BJ (cell line): ENCODE measurements at regions not wholly inside any gene's neighbourhood (a gene's known extent, or its start where the extent isn't known, plus 50 kb on each side); places are given as distances from the start of the nearest gene placed in this dataset.

Source experiments
- CTCF ChIA-PET: fragments of 350-600 bp; formaldehyde crosslinking; extraction: SDS; loops from one replicate; lab custom pipeline; 2021; ENCODE audit warnings: antibody characterized with exemption, inconsistent platforms; lab: Yijun Ruan, JAX
- POLR2A ChIA-PET: fragments of 300-600 bp; sonication (Branson Sonifier 250); formaldehyde crosslinking; extraction: SDS; loops from one replicate; lab custom pipeline; 2021; ENCODE audit warnings: antibody characterized with exemption; lab: Charles Lee
- DNase-seq: peaks from one replicate; pipeline ENCODE4 v3.0.0-alpha.2; 2011; ENCODE audit warnings: low read depth
- H3K27me3 ChIP-seq: 2 replicates; pipeline ENCODE4 v1.6.0; 2011; ENCODE audit warnings: low read length; ENCODE audit not compliant: control insufficient read depth, insufficient read depth
- H3K36me3 ChIP-seq: 2 replicates; pipeline ENCODE4 v1.5.1; 2011; ENCODE audit warnings: low read length; ENCODE audit not compliant: control insufficient read depth, insufficient read depth
- H3K4me3 ChIP-seq: 2 replicates; pipeline ENCODE4 v1.5.1; 2011; ENCODE audit warnings: low read depth, mild to moderate bottlenecking, control low read depth, low read length
- TF ChIP-seq, protein P1 (sequence below): IDR thresholded peaks from 2 replicates; pipeline ENCODE4 v1.5.1; 2011; ENCODE audit warnings: low read depth, mild to moderate bottlenecking, control low read depth, inconsistent platforms, low read length, moderate library complexity; ENCODE audit not compliant: insufficient read depth

DNA sequence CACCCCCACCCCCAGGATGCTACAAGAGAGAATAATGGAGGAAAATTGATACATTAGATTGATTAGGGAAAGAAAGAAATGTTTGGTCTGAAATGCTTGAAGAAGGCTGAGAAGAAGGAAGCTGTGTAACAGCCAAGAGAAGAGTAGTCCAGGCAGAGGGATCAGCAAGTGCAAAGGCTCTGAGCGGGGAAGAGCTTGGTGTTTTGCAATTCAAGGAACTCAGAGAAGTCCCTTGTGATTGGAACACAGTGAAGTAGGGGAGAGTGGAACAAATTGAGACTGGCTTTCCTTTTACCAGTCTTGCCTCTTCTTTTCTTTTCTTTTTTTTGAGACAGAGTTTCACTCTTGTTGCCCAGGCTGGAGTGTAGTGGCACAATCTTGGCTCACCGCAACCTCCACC, 76.6 kb upstream of the CHD6 start:
- Histone ChIP-seq H3K36me3 (no peaks in the 10 kb centered on the region), H3K4me3 (no peak overlapping the region), H3K27me3 (peaks cover 4% of the 10 kb centered on the region)
- TF ChIP-seq, protein P1, sequence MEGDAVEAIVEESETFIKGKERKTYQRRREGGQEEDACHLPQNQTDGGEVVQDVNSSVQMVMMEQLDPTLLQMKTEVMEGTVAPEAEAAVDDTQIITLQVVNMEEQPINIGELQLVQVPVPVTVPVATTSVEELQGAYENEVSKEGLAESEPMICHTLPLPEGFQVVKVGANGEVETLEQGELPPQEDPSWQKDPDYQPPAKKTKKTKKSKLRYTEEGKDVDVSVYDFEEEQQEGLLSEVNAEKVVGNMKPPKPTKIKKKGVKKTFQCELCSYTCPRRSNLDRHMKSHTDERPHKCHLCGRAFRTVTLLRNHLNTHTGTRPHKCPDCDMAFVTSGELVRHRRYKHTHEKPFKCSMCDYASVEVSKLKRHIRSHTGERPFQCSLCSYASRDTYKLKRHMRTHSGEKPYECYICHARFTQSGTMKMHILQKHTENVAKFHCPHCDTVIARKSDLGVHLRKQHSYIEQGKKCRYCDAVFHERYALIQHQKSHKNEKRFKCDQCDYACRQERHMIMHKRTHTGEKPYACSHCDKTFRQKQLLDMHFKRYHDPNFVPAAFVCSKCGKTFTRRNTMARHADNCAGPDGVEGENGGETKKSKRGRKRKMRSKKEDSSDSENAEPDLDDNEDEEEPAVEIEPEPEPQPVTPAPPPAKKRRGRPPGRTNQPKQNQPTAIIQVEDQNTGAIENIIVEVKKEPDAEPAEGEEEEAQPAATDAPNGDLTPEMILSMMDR: no peak
- CTCF ChIA-PET: interaction anchor here (1.1 kb wide), 1 partner anchor 11 kb away, joined by 3 read pairs; no protein-coding TSS in a partner anchor
- DNase-seq: no peak
- POLR2A ChIA-PET: no interaction called here

DNA sequence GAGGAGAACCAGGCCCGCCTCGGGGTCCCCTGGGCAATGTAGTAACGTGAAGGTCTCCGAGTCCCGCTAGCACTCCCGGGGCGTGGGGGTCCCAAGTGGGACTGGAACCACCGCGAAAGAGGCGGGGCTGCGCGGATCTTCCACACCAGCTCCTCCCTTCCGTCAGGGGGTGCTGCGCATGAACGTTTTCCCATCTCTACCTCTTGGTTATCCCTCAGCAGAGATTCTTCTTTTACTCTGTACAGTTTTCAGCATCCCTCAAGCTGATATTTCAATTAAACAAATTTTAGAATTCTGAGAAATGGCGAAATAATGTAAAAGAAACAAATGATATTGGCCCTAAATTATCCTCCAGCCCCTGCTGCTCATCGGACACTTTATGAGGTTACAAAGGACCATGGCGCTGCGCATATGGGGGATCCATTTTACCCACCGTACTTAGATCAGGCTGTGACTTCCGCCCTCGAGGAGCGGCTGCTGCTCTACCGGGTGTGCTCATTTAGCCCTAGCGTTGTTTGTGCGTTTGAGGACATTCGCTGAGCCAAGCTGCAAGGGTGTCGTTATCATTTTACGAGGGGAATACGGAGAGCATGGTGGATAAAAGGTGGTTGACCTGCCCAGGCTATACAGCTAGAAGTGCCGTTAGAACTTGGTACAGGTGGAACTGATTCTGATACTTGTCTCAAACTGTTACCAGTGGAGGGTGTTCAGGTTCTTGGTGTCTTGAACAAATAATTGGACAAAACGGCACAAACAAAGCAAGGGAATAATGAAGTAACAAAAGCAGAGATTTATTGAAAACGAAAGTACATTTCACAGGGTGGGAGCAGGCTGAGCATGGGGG, 75.2 kb upstream of the CHD6 start:
- Histone ChIP-seq H3K36me3 (no peaks in the 10 kb centered on the region), H3K27me3 (peaks cover 4% of the 10 kb centered on the region), H3K4me3 (peak overlapping the region; percentile 68)
- peak; percentile 31 for DNase-seq
- TF ChIP-seq, protein P1: peak; percentile 65
- CTCF ChIA-PET: interaction anchor here (0.6 to 1.5 kb wide), 7 partner anchors 8 to 237 kb away, joined by 3 to 4 read pairs (median 3); no protein-coding TSS in a partner anchor
- POLR2A ChIA-PET: interaction anchor here (0.6 kb wide), 1 partner anchor 237 kb away, joined by 3 read pairs; no protein-coding TSS in a partner anchor

DNA sequence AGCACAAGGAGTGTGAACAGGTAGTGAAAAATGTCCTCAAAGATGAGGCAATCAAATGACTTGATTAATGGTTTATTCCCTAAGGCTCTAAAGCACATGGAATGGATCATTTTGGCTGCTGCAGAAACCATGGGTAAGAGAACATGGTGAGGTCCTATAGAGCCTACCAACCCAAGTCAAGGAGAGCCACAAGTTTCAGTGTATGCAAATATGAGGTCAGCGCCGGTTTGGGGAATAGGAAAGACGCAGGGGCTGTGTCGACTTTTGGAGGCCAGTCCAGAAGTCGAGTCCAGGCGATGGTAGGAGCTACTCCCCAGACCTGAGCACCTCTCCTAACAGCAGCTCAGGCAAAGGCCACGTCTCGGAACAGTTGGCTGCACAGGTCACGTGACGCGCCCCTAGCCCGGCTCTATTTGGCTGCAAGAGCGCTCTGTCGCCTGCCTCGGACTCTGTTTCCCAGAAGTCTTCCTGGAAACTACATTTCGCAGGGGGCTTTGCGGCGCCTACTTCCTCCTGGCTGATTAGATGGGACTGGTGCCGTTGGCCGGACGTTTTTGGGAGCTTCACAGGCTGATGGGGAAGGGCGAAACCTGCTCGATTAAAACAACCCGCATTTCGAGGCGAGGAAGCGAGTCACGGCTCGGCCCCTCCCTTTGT, 74.4 kb upstream of the CHD6 start:
- H3K4me3 ChIP-seq: peak overlapping the region; percentile 68
- H3K36me3 ChIP-seq: no peaks in the 10 kb centered on the region
- H3K27me3 ChIP-seq: peaks cover 4% of the 10 kb centered on the region
- ChIA-PET CTCF (interaction anchor here (0.7 to 1.4 kb wide), 4 partner anchors 9 to 236 kb away, joined by 3 to 4 read pairs (median 4); no protein-coding TSS in a partner anchor), POLR2A (interaction anchor here (0.6 kb wide), 1 partner anchor 236 kb away, joined by 3 read pairs; no protein-coding TSS in a partner anchor)
- TF ChIP-seq, protein P1: no peak
- DNase-seq: no peak

DNA sequence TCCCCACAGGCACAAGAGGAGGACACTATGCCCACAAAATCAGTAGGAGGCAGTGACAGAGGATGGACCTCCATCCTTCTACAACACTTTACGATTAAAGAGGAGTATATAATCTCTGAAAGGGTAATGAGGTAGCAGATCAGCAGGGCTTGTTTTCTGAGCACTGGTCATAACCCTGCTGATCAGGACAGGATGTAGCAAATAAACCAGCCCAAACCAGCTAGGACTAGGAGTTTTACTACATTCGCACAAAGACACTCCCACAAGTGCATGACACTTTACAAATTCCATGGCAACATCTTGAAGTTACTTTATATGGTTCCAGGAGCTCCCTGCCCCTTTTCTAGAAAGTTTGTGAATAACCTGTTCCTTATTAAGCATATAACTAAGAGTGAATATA, 73.3 kb upstream of the CHD6 start:
- TF ChIP-seq, protein P1: no peak
- DNase-seq: no peak
- ChIA-PET POLR2A (no interaction called here), CTCF (no interaction called here)
- H3K27me3 ChIP-seq: peaks cover 2% of the 10 kb centered on the region
- no peak overlapping the region for H3K4me3 ChIP-seq
- no peaks in the 10 kb centered on the region for H3K36me3 ChIP-seq

DNA sequence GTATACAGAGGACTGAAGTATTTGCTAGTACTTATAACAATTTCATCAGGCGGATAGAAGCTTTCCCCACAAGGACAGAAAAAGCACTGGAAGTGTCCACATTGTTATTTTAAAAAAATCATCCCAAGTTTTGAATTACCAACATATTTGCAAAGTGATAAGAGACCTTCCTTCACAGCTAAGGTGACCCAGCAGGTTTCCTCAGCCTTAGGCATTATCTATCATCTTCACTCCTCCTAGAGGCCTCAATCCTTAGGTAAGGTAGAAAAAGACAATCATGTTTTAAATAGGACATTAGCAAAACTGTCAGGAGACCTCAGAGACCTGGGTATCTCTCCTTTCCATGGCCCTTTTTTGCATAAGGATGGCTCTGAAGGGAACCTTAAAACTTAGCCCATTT, 72.5 kb upstream of the CHD6 start:
- Histone ChIP-seq H3K4me3 (no peak overlapping the region), H3K27me3 (peaks cover 2% of the 10 kb centered on the region), H3K36me3 (no peaks in the 10 kb centered on the region)
- TF ChIP-seq, protein P1: no peak
- POLR2A ChIA-PET: no interaction called here
- no peak for DNase-seq
- CTCF ChIA-PET: no interaction called here
